ENCODE measurements at regions not wholly inside any gene's neighbourhood (a gene's known extent, or its start where the extent isn't known, plus 50 kb on each side); places are given as distances from the start of the nearest gene placed in this dataset.
"Not testable (repeated sequence)": the region's sequence is repeated elsewhere in the genome, so short reads cannot be mapped to it uniquely, and the experiment has no call there.

DNA sequence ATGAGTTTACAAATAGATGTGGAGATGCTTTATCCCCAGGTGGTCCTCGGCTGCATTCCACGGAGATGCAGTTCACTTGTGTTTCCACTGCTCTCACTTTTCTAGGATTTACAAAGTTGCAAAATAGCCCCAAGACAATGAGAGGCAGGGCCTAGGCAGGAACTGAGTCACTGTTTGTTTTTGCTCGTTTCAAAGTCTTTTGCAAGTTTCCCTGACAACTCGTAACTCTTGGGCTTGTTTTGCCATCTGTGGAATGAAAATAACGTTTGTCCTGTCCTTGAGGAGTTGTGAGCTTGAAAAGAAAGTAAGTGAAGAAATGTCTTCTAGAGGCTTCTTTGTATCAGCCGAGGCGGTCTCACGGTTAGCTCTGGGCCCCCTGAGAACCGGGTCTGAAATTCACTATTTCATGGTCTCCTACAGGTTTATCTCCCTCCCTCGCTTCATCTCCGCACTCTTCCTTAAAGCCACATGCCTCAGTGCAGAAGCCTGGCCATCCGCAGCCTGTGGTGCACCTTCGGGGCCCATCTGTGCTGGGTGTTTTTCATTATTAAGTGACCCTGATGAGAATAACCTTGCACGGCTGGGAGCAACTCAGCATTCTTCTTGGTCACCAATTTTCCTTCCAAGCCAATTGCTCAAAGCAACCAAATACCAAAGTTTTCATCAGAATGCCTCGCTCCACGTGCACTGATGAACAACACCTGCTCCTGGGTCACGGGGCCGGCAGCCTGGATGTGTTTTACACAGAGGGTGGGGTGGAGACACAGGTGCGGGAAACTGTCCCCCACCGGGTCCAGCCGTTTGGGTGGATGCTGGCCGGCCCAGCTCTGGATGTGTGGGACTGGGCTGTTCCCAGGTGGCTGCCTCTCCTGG lies 172.4 kb downstream of the LAT start:
- H3K4me1 ChIP-seq (ENCODE audit: control insufficient read depth, insufficient read depth, low read length); intact Hi-C loops (cut with DNase I); H3K27me3 ChIP-seq (ENCODE audit: control insufficient read depth, insufficient read depth); H3K9me3 ChIP-seq (ENCODE audit: control insufficient read depth, low read length); H3K4me3 ChIP-seq (ENCODE audit: low read length): not testable (repeated sequence)
- ATAC-seq (peak; percentile 70 to 81), DNase-seq (peak; percentile 56 to 81 (median 63))
- H3K27ac ChIP-seq (ENCODE audit: low read length), result peak overlapping the region; percentile 95
- 39% methylated on average over 22 of the region's 22 CpGs for WGBS

DNA sequence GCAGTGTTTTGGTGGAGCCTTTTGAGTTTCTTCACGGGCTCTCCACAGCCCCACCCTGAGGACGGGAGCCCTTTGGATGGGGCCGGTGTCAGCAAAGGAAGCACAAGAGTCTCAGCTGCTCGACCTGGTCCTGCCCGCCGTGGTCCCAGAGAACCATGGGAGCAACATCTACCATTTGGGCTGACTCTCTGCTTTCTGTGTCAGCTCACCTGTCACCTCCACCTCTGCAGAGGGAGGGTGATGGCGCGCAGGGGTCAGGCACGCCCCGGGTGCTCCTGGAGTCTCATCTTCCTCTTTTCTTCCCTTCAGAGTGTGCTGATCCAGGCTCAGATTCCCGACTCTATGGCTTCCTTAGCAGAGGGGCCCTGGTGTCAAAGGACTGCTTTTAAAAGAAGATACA lies 171.7 kb downstream of the LAT start:
- Histone ChIP-seq H3K27me3 (ENCODE audit: control insufficient read depth, insufficient read depth) (no peaks in the 10 kb centered on the region), H3K4me3 (ENCODE audit: low read length) (no peak overlapping the region), H3K9me3 (ENCODE audit: control insufficient read depth, low read length) (no peaks in the 10 kb centered on the region), H3K27ac (ENCODE audit: low read length) (peak overlapping the region; percentile 31), H3K4me1 (ENCODE audit: control insufficient read depth, insufficient read depth, low read length) (peaks cover 4% of the 10 kb centered on the region)
- 69% methylated on average over 11 of the region's 11 CpGs for WGBS
- ATAC-seq (no peak), DNase-seq (peak in 2 of 3 donors; percentile 55 to 63)
- intact Hi-C loops (cut with DNase I), result no loop called here

DNA sequence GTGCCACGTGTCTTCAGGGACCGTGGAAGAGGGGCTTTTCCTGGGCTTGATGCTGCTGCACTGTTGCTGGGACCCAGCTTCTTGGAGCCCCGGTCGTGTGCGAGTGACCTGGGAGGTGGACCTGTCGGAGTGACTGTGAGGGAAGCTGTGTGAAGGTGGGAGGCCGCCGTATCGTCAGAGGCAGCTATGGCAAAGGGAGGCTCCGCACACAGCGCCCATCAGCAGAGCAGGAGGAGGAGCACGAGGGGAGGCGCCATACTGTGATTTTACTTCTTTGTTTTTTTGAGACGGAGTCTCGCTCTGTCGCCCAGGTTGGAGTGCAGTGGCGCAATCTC lies 171.0 kb downstream of the LAT start:
- intact Hi-C loops (cut with DNase I); H3K9me3 ChIP-seq (ENCODE audit: control insufficient read depth, low read length); ATAC-seq; H3K27me3 ChIP-seq (ENCODE audit: control insufficient read depth, insufficient read depth); H3K4me3 ChIP-seq (ENCODE audit: low read length); H3K27ac ChIP-seq (ENCODE audit: low read length); H3K4me1 ChIP-seq (ENCODE audit: control insufficient read depth, insufficient read depth, low read length): not testable (repeated sequence)
- DNase-seq, result peak in 2 of 3 donors; percentile 30 to 52
- WGBS, result 96% methylated on average over 17 of the region's 17 CpGs

GRCh38 chr16:29155131-29155865 lies 170.4 kb downstream of the LAT start:
- intact Hi-C loops (cut with DNase I); H3K27ac ChIP-seq (ENCODE audit: low read length); H3K4me1 ChIP-seq (ENCODE audit: control insufficient read depth, insufficient read depth, low read length); H3K4me3 ChIP-seq (ENCODE audit: low read length); H3K27me3 ChIP-seq (ENCODE audit: control insufficient read depth, insufficient read depth); H3K9me3 ChIP-seq (ENCODE audit: control insufficient read depth, low read length): not testable (repeated sequence)
- ATAC-seq (peak; percentile 40 to 62), DNase-seq (peak; percentile 55 to 81 (median 60))
- WGBS, result 75% methylated on average over 29 of the region's 29 CpGs

- no peaks in the 10 kb centered on the region for H3K9me3 ChIP-seq (ENCODE audit: control insufficient read depth, low read length)
- no peak overlapping the region for H3K27ac ChIP-seq (ENCODE audit: low read length)
- H3K4me1 ChIP-seq (ENCODE audit: control insufficient read depth, insufficient read depth, low read length), result peaks cover 4% of the 10 kb centered on the region
- peak in 1 of 3 donors; percentile 69 for DNase-seq
- no peak for ATAC-seq
- no peaks in the 10 kb centered on the region for H3K27me3 ChIP-seq (ENCODE audit: control insufficient read depth, insufficient read depth)
- WGBS, result 49% methylated on average over 20 of the region's 20 CpGs
- intact Hi-C loops (cut with DNase I), result no loop called here
- H3K4me3 ChIP-seq (ENCODE audit: low read length), result no peak overlapping the region
Measured at GRCh38 chr16:29154676-29155121, 169.8 kb downstream of the LAT start.

GRCh38 chr16:29154088-29154487 lies 169.2 kb downstream of the LAT start:
- peak in 2 of 3 donors; percentile 61 to 66 for DNase-seq
- no peak overlapping the region for H3K27ac ChIP-seq (ENCODE audit: low read length)
- intact Hi-C loops (cut with DNase I), result no loop called here
- peaks cover 4% of the 10 kb centered on the region for H3K4me1 ChIP-seq (ENCODE audit: control insufficient read depth, insufficient read depth, low read length)
- 78% methylated on average over 18 of the region's 18 CpGs for WGBS
- H3K27me3 ChIP-seq (ENCODE audit: control insufficient read depth, insufficient read depth), result no peaks in the 10 kb centered on the region
- H3K9me3 ChIP-seq (ENCODE audit: control insufficient read depth, low read length), result no peaks in the 10 kb centered on the region
- ATAC-seq, result no peak
- H3K4me3 ChIP-seq (ENCODE audit: low read length), result no peak overlapping the region

DNA sequence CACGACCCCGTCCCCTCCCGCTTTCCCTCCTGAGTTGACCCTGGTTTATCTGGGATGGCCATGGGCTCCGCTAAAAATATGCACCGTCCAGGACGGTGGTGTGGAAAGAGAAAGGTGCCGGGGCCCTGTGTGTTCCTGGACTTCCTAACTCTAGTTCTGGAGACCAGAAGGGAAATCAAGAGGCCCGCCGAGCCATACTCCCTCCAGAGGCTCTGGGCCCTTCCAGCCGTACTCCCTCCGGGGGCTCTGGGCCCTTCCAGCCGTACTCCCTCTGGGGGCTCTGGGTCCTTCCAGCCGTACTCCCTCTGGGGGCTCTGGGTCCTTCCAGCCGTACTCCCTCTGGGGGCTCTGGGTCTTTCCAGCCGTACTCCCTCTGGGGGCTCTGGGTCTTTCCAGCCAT lies 168.5 kb downstream of the LAT start:
- not testable (repeated sequence) for ATAC-seq; H3K27ac ChIP-seq (ENCODE audit: low read length)

DNA sequence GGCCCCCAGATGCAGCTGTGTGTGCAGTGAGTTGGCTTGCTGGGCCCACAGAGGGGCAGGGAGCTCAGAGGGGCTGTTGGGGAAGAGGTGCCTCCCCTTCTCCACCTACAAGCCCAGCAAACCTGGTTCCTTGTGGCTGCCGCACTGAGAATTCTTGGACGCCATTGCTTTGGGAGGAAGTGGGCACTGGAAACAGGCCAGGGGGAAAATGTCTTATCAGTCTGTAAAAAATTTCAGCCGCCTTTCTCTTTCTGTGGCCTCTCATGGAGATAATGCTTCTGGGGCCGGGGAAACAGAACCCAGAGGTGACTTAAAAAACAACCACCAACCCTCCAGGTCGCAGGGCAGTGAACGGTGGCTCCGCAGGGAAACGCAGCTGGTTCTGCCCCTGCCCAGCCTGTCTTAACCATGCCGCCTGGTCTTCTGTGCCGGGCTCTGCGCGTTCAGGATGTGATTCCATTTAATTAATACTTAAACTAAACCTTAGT lies 167.7 kb downstream of the LAT start:
- 68% methylated on average over 12 of the region's 12 CpGs for WGBS
- H3K4me3 ChIP-seq (ENCODE audit: low read length); H3K4me1 ChIP-seq (ENCODE audit: control insufficient read depth, insufficient read depth, low read length); H3K9me3 ChIP-seq (ENCODE audit: control insufficient read depth, low read length); H3K27me3 ChIP-seq (ENCODE audit: control insufficient read depth, insufficient read depth); ATAC-seq; H3K27ac ChIP-seq (ENCODE audit: low read length); intact Hi-C loops (cut with DNase I): not testable (repeated sequence)
- DNase-seq, result peak in 2 of 3 donors; percentile 33

More for the DNA sequence above, 168.5 kb downstream of the LAT start:
- 79% methylated on average over 15 of the region's 15 CpGs for WGBS
- H3K4me3 ChIP-seq (ENCODE audit: low read length); H3K9me3 ChIP-seq (ENCODE audit: control insufficient read depth, low read length); intact Hi-C loops (cut with DNase I); H3K27me3 ChIP-seq (ENCODE audit: control insufficient read depth, insufficient read depth); H3K4me1 ChIP-seq (ENCODE audit: control insufficient read depth, insufficient read depth, low read length): not testable (repeated sequence)
- DNase-seq, result peak in 2 of 3 donors; percentile 20 to 46

GRCh38 chr16:29151317-29151716 lies 166.5 kb downstream of the LAT start:
- Histone ChIP-seq H3K4me1 (ENCODE audit: control insufficient read depth, insufficient read depth, low read length) (peaks cover 2% of the 10 kb centered on the region), H3K27ac (ENCODE audit: low read length) (no peak overlapping the region), H3K27me3 (ENCODE audit: control insufficient read depth, insufficient read depth) (no peaks in the 10 kb centered on the region), H3K4me3 (ENCODE audit: low read length) (no peak overlapping the region), H3K9me3 (ENCODE audit: control insufficient read depth, low read length) (no peaks in the 10 kb centered on the region)
- intact Hi-C loops (cut with DNase I), result no loop called here
- peak in 2 of 3 donors; percentile 34 to 46 for DNase-seq
- no peak for ATAC-seq
- WGBS, result 97% methylated on average over 12 of the region's 12 CpGs

DNA sequence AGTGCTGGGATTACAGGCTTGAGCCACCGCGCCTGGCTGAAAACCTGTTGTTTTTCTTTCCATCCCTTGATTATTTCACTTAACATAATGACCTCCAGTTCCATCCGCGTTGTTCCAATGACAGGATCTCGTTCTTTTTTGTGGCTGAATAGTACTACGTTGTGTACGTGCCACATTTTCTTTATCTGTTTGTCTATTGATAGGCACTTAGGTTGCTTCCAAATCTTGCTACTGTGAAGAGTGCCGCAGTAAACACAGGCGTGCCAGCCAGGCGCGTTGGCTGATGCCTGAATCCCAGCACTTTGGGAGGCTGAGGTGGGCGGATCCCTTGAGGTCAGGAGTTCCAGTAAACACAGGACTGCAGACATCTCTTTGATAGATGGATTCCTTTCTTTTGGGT lies 165.1 kb downstream of the LAT start:
- intact Hi-C loops (cut with DNase I); H3K4me1 ChIP-seq (ENCODE audit: control insufficient read depth, insufficient read depth, low read length); H3K9me3 ChIP-seq (ENCODE audit: control insufficient read depth, low read length); H3K4me3 ChIP-seq (ENCODE audit: low read length); H3K27me3 ChIP-seq (ENCODE audit: control insufficient read depth, insufficient read depth); H3K27ac ChIP-seq (ENCODE audit: low read length): not testable (repeated sequence)
- 64% methylated on average over 12 of the region's 12 CpGs for WGBS
- DNase-seq (peak; percentile 66 to 85 (median 83)), ATAC-seq (peak; percentile 34 to 62)

DNA sequence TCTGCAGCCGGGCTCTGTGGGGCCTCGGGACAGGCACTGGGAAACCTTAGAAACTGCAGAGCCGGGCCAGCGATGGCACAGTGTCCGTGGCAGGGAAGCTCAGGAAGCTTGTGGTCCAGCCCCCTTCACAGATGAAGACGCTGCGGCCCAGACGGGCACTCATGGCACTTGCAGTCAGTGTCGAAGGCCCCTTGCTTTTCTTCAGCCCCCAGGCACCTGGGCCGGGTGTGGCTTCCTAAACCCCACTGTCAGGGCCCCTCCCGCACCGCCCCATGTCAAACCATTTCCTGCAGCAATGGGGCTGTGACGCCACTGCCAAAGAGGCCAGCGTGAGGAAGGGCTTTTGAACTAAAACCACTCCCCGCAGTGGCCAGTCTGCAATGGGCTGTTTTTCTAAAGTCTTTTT lies 164.0 kb downstream of the LAT start:
- WGBS, result 56% methylated on average over 15 of the region's 15 CpGs
- peak in 1 of 2 donors; percentile 68 for ATAC-seq
- H3K9me3 ChIP-seq (ENCODE audit: control insufficient read depth, low read length), result no peaks in the 10 kb centered on the region
- H3K4me3 ChIP-seq (ENCODE audit: low read length), result no peak overlapping the region
- peak; percentile 61 to 85 (median 83) for DNase-seq
- no peak overlapping the region for H3K27ac ChIP-seq (ENCODE audit: low read length)
- H3K4me1 ChIP-seq (ENCODE audit: control insufficient read depth, insufficient read depth, low read length), result no peaks in the 10 kb centered on the region
- no peaks in the 10 kb centered on the region for H3K27me3 ChIP-seq (ENCODE audit: control insufficient read depth, insufficient read depth)
- intact Hi-C loops (cut with DNase I), result no loop called here

Data from right cardiac atrium (tissue), 5 donors.